GM13976 (cell line): ENCODE measurements at regions not wholly inside any gene's neighbourhood (a gene's known extent, or its start where the extent isn't known, plus 50 kb on each side); places are given as distances from the start of the nearest gene placed in this dataset.

Source experiments
- DNase-seq: peaks from one replicate; pipeline ENCODE4 v3.0.0; 2012; ENCODE audit warnings: low spot score
- in situ Hi-C: fragments of 300-500 bp; cut with MboI; formaldehyde crosslinking; loops from one replicate; pipeline ENCODE4 v1.12.0; 2022; ENCODE audit warnings: low sequenced_read_pairs, mixed read lengths, inconsistent platforms; ENCODE audit not compliant: unreplicated experiment
- TF ChIP-seq, protein P1 (sequence below): IDR thresholded peaks from 2 replicates; pipeline ENCODE4 v1.5.1; 2012; ENCODE audit warnings: borderline replicate concordance, mild to moderate bottlenecking; ENCODE audit not compliant: insufficient read depth; ENCODE audit errors: extremely low read depth, missing control alignments, control extremely low read depth

DNA sequence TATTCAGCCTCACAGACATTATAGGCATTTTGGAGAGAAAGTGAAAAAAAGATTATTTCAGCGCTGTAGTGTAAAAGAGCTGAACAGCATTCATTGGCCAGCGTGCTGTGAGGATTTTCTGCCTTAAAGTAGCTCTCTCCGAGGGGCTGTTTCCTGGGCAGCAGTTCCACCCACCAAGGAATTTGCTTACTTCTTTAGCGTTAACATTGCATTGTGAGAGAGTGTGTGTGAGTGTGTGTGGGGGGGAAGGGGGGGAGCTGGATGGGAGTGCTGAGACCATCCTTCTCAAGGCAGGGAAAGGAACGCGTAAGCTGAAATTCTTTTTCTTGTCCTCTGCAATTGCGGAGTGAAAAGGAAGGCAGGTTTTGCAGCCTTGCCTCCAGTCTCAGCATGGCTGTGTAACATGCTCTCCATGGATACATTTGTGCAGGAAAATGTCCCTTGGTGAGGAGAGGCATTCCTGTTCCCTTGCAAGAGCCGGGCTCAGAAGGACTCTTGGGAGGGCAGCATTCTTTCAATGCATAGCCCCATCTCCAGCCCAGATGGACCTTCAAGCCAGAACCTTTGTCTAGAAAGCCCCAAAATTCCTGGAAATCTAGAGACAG lies 159.9 kb upstream of the NAV2 start:
- no peak for DNase-seq
- TF ChIP-seq, protein P1, sequence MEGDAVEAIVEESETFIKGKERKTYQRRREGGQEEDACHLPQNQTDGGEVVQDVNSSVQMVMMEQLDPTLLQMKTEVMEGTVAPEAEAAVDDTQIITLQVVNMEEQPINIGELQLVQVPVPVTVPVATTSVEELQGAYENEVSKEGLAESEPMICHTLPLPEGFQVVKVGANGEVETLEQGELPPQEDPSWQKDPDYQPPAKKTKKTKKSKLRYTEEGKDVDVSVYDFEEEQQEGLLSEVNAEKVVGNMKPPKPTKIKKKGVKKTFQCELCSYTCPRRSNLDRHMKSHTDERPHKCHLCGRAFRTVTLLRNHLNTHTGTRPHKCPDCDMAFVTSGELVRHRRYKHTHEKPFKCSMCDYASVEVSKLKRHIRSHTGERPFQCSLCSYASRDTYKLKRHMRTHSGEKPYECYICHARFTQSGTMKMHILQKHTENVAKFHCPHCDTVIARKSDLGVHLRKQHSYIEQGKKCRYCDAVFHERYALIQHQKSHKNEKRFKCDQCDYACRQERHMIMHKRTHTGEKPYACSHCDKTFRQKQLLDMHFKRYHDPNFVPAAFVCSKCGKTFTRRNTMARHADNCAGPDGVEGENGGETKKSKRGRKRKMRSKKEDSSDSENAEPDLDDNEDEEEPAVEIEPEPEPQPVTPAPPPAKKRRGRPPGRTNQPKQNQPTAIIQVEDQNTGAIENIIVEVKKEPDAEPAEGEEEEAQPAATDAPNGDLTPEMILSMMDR: no peak
- in situ Hi-C loops: no loop called here

GRCh38 chr11:19552161-19552560 lies 160.5 kb upstream of the NAV2 start:
- in situ Hi-C loops: no loop called here
- no peak for DNase-seq

GRCh38 chr11:19551457-19551856 lies 161.2 kb upstream of the NAV2 start:
- in situ Hi-C loops: no loop called here
- DNase-seq: no peak
- TF ChIP-seq, protein P1: no peak

More at GRCh38 chr11:19552161-19552560, 160.5 kb upstream of the NAV2 start:
- TF ChIP-seq, protein P1: no peak

DNA sequence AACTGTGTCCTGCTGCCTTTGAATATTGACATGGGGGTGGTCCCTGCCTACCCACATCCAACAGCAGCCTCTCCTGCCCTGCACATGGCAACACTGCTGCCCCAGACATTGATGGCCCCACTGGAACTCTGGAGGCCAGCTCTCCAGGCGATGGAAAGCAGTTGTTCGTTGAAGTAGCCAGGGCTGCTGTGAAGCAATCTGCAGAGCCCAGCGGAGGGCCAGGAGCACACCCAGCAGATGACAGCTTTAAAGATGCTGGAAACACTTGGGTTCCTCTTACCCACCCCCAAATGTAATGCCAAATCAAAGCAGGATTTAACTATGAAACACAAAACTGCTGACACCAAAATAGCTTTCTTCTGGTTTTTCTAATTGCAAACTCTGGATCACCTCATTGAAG lies 165.6 kb upstream of the NAV2 start:
- in situ Hi-C loops: loop anchor here (10.0 kb wide), 1 partner anchor 232 kb away; no protein-coding TSS in a partner anchor
- TF ChIP-seq, protein P1: no peak
- no peak for DNase-seq

DNA sequence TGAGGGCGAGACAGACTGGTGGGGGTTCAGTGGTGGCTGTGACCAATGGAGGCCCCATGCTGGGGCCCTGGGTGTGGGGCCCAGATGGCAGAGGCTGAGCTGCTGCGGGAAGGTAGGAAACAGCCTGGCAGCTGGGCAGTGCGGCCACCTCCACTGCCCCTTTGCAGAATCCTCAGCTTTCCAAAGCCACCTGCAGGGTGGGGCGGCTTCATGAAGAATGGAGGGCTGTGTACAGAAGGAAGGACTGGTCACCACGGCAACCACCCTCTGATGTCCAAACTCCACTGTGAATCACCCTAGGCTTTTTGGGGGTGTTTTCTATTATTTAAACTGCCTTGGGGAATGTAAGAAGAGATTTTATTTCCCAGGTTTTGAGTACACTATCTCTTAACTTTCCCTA lies 166.3 kb upstream of the NAV2 start:
- in situ Hi-C loops: loop anchor here (10.0 kb wide), 1 partner anchor 232 kb away; no protein-coding TSS in a partner anchor
- TF ChIP-seq, protein P1: no peak
- no peak for DNase-seq

- TF ChIP-seq, protein P1: no peak
- no peak for DNase-seq
- in situ Hi-C loops: loop anchor here (10.0 kb wide), 1 partner anchor 227 kb away; no protein-coding TSS in a partner anchor
Measured at GRCh38 chr11:19541521-19542049, 171.1 kb upstream of the NAV2 start.
